SK-N-SH (cell line): ENCODE measurements at regions not wholly inside any gene's neighbourhood (a gene's known extent, or its start where the extent isn't known, plus 50 kb on each side); places are given as distances from the start of the nearest gene placed in this dataset.

Source experiments
- EP300 ChIP-seq, 2 experiments: IDR thresholded peaks; 2 replicates each; pipeline versions ENCODE4 v1.4.0 to v1.6.1; 2012; ENCODE audit warnings: borderline replicate concordance in 1 of 2, low read depth in 1 of 2, low read length in 1 of 2
- FOXM1 ChIP-seq: IDR thresholded peaks from 2 replicates; pipeline ENCODE4 v1.4.0; 2012; ENCODE audit warnings: low read depth, mild to moderate bottlenecking
- GATA2 ChIP-seq: sonication (generic); formaldehyde crosslinking; IDR thresholded peaks from 2 replicates; pipeline ENCODE4 v1.5.0; 2020; ENCODE audit warnings: mild to moderate bottlenecking, missing genetic modification reagents
- JUND ChIP-seq: IDR thresholded peaks from 2 replicates; pipeline ENCODE4 v1.4.0; 2012
- NFIC ChIP-seq: IDR thresholded peaks from 2 replicates; pipeline ENCODE4 v1.4.0; 2012; ENCODE audit warnings: borderline replicate concordance
- POLR2AphosphoS5 ChIP-seq: IDR thresholded peaks from 2 replicates; pipeline ENCODE4 v1.6.1; 2012; ENCODE audit warnings: low read depth, low read length
- RAD21 ChIP-seq: IDR thresholded peaks from 2 replicates; pipeline ENCODE4 v1.6.1; 2012; ENCODE audit warnings: mild to moderate bottlenecking, low read length
- RCOR1 ChIP-seq: fragments of 150-350 bp; IDR thresholded peaks from 2 replicates; pipeline ENCODE4 v1.6.1; 2017; ENCODE audit warnings: antibody characterized with exemption, low read length
- SIN3A ChIP-seq: IDR thresholded peaks from 2 replicates; pipeline ENCODE4 v1.6.1; 2012; ENCODE audit warnings: low read depth, mild to moderate bottlenecking, low read length, moderate library complexity, borderline replicate concordance
- TCF12 ChIP-seq: IDR thresholded peaks from 2 replicates; pipeline ENCODE4 v1.4.0; 2012
- USF1 ChIP-seq: IDR thresholded peaks from 2 replicates; pipeline ENCODE4 v1.4.0; 2012; ENCODE audit warnings: low read depth, borderline replicate concordance
- TF ChIP-seq, protein P1 (sequence below): fragments of 200-600 bp; sonication (generic); IDR thresholded peaks from 2 replicates; pipeline ENCODE4 v1.6.1; 2017; ENCODE audit warnings: antibody characterized with exemption, mild to moderate bottlenecking, moderate library complexity

GRCh38 chr4:38324861-38325628 lies 339.0 kb upstream of the KLF3 start:
- TF ChIP-seq, protein P1, sequence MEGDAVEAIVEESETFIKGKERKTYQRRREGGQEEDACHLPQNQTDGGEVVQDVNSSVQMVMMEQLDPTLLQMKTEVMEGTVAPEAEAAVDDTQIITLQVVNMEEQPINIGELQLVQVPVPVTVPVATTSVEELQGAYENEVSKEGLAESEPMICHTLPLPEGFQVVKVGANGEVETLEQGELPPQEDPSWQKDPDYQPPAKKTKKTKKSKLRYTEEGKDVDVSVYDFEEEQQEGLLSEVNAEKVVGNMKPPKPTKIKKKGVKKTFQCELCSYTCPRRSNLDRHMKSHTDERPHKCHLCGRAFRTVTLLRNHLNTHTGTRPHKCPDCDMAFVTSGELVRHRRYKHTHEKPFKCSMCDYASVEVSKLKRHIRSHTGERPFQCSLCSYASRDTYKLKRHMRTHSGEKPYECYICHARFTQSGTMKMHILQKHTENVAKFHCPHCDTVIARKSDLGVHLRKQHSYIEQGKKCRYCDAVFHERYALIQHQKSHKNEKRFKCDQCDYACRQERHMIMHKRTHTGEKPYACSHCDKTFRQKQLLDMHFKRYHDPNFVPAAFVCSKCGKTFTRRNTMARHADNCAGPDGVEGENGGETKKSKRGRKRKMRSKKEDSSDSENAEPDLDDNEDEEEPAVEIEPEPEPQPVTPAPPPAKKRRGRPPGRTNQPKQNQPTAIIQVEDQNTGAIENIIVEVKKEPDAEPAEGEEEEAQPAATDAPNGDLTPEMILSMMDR: no peak
- TF ChIP-seq SIN3A: no peak
- no peak for TF ChIP-seq TCF12
- TF ChIP-seq RAD21: no peak
- TF ChIP-seq JUND: no peak
- no peak for TF ChIP-seq NFIC
- no peak for TF ChIP-seq FOXM1
- no peak for TF ChIP-seq POLR2AphosphoS5
- no peak for TF ChIP-seq USF1
- TF ChIP-seq RCOR1: no peak
- TF ChIP-seq GATA2 (CRISPR knock-in tag): no peak
- no peak for TF ChIP-seq EP300 (IDR thresholded peaks at IDR 0.05; ENCODE audit: borderline replicate concordance in 1 of 2, low read depth in 1 of 2, low read length in 1 of 2)
